ENCODE measurements at regions not wholly inside any gene's neighbourhood (a gene's known extent, or its start where the extent isn't known, plus 50 kb on each side); places are given as distances from the start of the nearest gene placed in this dataset.

- POLR2A ChIA-PET: no interaction called here
- CTCF ChIA-PET: no interaction called here
- TF ChIP-seq SP1 (IDR thresholded peaks at IDR 0.05) (no peak), FOXA1 (IDR thresholded peaks at IDR 0.05) (no peak), CTBP1 (IDR thresholded peaks at IDR 0.05; ENCODE audit: borderline replicate concordance) (no peak), LEF1 (IDR thresholded peaks at IDR 0.05; ENCODE audit: borderline replicate concordance) (no peak), TARDBP (IDR thresholded peaks at IDR 0.05) (no peak), ZNF384 (IDR thresholded peaks at IDR 0.05) (no peak), SUZ12 (IDR thresholded peaks at IDR 0.05) (no peak), FOXM1 (IDR thresholded peaks at IDR 0.05; ENCODE audit: borderline replicate concordance) (no peak), L3MBTL2 (conservative IDR thresholded peaks at IDR 0.05) (no peak), ARNT (IDR thresholded peaks at IDR 0.05) (no peak), ELF4 (IDR thresholded peaks at IDR 0.05) (no peak), BHLHE40 (IDR thresholded peaks at IDR 0.05; ENCODE audit: borderline replicate concordance) (no peak), FOXK2 (IDR thresholded peaks at IDR 0.05) (no peak), HDGF (IDR thresholded peaks at IDR 0.05; ENCODE audit: borderline replicate concordance) (no peak), NFRKB (IDR thresholded peaks at IDR 0.05) (no peak)
- TF ChIP-seq, protein P1, sequence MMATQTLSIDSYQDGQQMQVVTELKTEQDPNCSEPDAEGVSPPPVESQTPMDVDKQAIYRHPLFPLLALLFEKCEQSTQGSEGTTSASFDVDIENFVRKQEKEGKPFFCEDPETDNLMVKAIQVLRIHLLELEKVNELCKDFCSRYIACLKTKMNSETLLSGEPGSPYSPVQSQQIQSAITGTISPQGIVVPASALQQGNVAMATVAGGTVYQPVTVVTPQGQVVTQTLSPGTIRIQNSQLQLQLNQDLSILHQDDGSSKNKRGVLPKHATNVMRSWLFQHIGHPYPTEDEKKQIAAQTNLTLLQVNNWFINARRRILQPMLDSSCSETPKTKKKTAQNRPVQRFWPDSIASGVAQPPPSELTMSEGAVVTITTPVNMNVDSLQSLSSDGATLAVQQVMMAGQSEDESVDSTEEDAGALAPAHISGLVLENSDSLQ (IDR thresholded peaks at IDR 0.05): no peak
- no peak for DNase-seq (ENCODE audit: extremely low spot score)
These were observed 90.6 kb downstream of the TNFSF13B start for GRCh38 chr13:108360139-108360538.

DNA sequence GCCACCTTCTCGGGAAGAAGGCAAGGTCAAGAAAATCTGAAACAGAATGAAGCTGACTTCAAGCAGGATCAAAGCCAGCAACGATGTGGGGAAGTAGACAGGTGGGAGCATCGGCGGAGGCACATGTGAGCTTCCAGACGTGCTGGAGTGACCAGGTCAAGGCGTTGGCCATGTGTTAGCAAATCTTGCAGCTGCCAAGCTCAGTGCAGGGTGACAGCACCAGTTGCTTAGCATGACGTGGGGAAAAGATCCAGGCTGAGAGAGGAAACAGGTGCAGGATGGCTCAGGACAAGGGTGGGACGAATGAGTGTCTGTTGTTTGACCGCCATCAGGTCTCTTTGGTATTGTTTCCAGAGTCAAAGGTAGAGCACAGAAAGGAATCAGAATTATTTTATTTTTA is 92.3 kb downstream of the TNFSF13B start:
- DNase-seq (ENCODE audit: extremely low spot score): no peak
- TF ChIP-seq FOXM1 (IDR thresholded peaks at IDR 0.05; ENCODE audit: borderline replicate concordance): no peak
- no peak for TF ChIP-seq ARNT (IDR thresholded peaks at IDR 0.05)
- TF ChIP-seq ELF4 (IDR thresholded peaks at IDR 0.05): no peak
- TF ChIP-seq FOXK2 (IDR thresholded peaks at IDR 0.05): no peak
- POLR2A ChIA-PET: no interaction called here
- CTCF ChIA-PET: no interaction called here

DNA sequence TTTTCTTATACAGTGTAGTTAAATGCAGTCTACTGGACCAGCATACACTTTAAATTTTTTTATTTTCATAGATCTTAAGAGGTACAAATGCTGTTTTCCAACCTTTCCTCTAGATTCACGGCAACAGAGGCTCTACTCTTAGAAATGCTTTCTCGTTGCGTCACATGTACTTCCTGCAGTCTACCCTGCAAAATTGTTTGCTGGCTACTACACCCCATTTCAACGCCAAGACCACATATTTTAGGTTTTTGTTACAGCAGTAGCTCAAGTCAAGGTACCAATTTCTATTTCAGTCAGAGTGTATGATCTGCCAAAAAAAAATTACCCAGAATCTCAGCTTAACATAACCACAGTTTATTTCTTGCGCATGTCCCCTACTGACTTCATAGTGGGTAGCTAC is 94.1 kb downstream of the TNFSF13B start:
- CTCF ChIA-PET: no interaction called here
- POLR2A ChIA-PET: no interaction called here
- TF ChIP-seq CTBP1 (IDR thresholded peaks at IDR 0.05; ENCODE audit: borderline replicate concordance) (no peak), ELF4 (IDR thresholded peaks at IDR 0.05) (no peak), ZNF384 (IDR thresholded peaks at IDR 0.05) (no peak), SUZ12 (IDR thresholded peaks at IDR 0.05) (no peak), BHLHE40 (IDR thresholded peaks at IDR 0.05; ENCODE audit: borderline replicate concordance) (no peak), TARDBP (IDR thresholded peaks at IDR 0.05) (no peak), HDGF (IDR thresholded peaks at IDR 0.05; ENCODE audit: borderline replicate concordance) (no peak), FOXK2 (IDR thresholded peaks at IDR 0.05) (no peak), FOXM1 (IDR thresholded peaks at IDR 0.05; ENCODE audit: borderline replicate concordance) (no peak), ARNT (IDR thresholded peaks at IDR 0.05) (no peak), NFRKB (IDR thresholded peaks at IDR 0.05) (no peak), L3MBTL2 (conservative IDR thresholded peaks at IDR 0.05) (no peak), LEF1 (IDR thresholded peaks at IDR 0.05; ENCODE audit: borderline replicate concordance) (no peak), SP1 (IDR thresholded peaks at IDR 0.05) (no peak), FOXA1 (IDR thresholded peaks at IDR 0.05) (no peak)
- TF ChIP-seq, protein P1 (IDR thresholded peaks at IDR 0.05): no peak
- no peak for DNase-seq (ENCODE audit: extremely low spot score)

DNA sequence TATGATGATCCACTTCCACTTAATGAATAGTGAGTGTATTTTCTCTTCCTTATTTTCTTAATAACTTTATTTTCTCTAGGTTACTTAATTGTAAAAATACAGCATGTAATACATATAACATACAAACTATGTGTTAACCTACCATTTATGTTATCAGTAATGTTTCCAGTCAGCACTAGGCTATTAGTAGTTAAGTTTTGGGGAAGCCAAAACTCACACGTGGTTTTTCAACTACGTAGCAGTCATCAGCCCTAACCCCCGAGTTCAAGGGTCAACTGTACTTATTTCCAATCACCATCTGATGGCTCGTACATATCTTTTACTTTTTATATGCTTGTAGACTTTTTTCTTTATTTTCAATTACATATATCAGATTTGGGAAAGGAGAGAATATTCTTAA is 95.7 kb downstream of the TNFSF13B start:
- ChIA-PET POLR2A (no interaction called here), CTCF (no interaction called here)
- DNase-seq (ENCODE audit: extremely low spot score): no peak
- TF ChIP-seq ZNF384 (IDR thresholded peaks at IDR 0.05) (no peak), FOXK2 (IDR thresholded peaks at IDR 0.05) (no peak), ARNT (IDR thresholded peaks at IDR 0.05) (no peak), SP1 (IDR thresholded peaks at IDR 0.05) (no peak), SUZ12 (IDR thresholded peaks at IDR 0.05) (no peak), FOXM1 (IDR thresholded peaks at IDR 0.05; ENCODE audit: borderline replicate concordance) (no peak)
- TF ChIP-seq, protein P1 (IDR thresholded peaks at IDR 0.05): no peak

DNA sequence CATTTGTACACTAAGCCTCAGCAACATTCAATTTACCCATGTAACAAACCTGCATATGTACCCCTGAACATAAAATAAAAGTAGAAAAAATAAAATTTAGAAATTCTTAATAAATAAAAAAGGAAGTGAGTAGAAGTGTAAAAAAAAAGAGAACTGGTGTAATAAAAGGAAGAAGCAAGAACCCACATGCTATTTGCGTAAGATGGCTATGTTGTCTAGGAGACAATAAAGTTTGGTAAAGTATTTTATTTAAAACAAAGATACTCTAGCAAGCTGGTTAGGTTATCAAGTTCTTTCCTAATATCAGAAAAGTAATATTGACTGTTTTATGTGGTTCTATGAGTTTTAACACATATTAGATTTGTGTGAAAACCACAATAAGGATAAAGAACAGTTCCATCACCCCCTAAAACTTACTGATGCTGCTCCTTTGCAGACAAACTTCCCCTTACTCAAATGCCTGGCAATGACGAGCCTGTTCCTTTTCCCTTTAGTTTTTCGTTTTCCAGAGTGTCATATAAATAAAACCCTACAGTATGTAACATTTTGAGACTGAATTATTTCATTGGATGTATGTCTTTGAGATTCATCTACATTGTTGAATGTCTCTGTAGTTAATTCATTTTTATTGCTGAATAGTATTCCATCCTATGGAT is 98.9 kb downstream of the TNFSF13B start:
- no peak for TF ChIP-seq FOXK2 (IDR thresholded peaks at IDR 0.05)
- TF ChIP-seq FOXA1 (IDR thresholded peaks at IDR 0.05): no peak
- no peak for TF ChIP-seq BHLHE40 (IDR thresholded peaks at IDR 0.05; ENCODE audit: borderline replicate concordance)
- no peak for DNase-seq (ENCODE audit: extremely low spot score)
- POLR2A ChIA-PET: no interaction called here
- CTCF ChIA-PET: no interaction called here

DNA sequence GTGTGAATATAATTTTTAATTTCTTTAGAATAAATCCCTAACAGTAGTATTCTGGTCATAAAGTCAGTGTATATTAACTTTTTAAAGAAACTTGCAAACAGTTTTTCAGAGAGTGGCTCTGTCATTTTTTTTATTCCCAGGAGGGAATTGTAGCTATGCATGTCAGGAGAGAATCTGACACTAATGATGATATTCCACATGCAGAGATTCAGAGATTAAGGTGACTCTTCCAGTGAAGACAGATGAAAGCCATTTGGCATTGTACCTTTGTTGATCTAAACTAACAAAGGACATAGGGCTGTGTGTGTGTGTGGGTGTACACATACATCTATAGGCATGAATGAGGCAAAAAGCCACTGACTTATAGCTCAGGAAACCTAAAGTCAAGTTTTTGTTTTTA is 99.9 kb downstream of the TNFSF13B start:
- CTCF ChIA-PET: interaction anchor here (0.6 kb wide), 1 partner anchor 143 kb away, joined by 4 read pairs; no protein-coding TSS in a partner anchor
- DNase-seq (ENCODE audit: extremely low spot score): no peak

More for the DNA sequence above, 99.9 kb downstream of the TNFSF13B start:
- POLR2A ChIA-PET: no interaction called here
- TF ChIP-seq, protein P1 (IDR thresholded peaks at IDR 0.05): no peak
- TF ChIP-seq SP1 (IDR thresholded peaks at IDR 0.05) (no peak), ELF4 (IDR thresholded peaks at IDR 0.05) (no peak), HDGF (IDR thresholded peaks at IDR 0.05; ENCODE audit: borderline replicate concordance) (no peak), FOXA1 (IDR thresholded peaks at IDR 0.05) (no peak), SUZ12 (IDR thresholded peaks at IDR 0.05) (no peak)
